Sciatic nerve (tissue), 2 donors: ENCODE measurements at regions not wholly inside any gene's neighbourhood (a gene's known extent, or its start where the extent isn't known, plus 50 kb on each side); places are given as distances from the start of the nearest gene placed in this dataset.
"Not testable (repeated sequence)": the region's sequence is repeated elsewhere in the genome, so short reads cannot be mapped to it uniquely, and the experiment has no call there.

ENCODE experiments used
- ATAC-seq: fragments of 200-7000 bp; cut with Tn5 transposase; one replicate; pipeline ENCODE4 v1.9.1; 2020; ENCODE audit warnings: mild to moderate bottlenecking, moderate library complexity
- DNase-seq: peaks from one replicate; pipeline ENCODE4 v3.0.0-alpha.2; 2020; ENCODE audit warnings: low spot score
- intact Hi-C: fragments of 100-400 bp; cut with DNase I; formaldehyde crosslinking; loops from one replicate; pipeline ENCODE4 v1.14.2; 2022
- donor health status: DM: no; HTN: no; CAD: no.
- donor health status: DM: no; HTN: no; CAD: no.

- ATAC-seq (no peak), DNase-seq (no peak)
- intact Hi-C loops = no loop called here
Measured at GRCh38 chr17:79560527-79560926, 50.3 kb downstream of the RBFOX3 start.

DNA sequence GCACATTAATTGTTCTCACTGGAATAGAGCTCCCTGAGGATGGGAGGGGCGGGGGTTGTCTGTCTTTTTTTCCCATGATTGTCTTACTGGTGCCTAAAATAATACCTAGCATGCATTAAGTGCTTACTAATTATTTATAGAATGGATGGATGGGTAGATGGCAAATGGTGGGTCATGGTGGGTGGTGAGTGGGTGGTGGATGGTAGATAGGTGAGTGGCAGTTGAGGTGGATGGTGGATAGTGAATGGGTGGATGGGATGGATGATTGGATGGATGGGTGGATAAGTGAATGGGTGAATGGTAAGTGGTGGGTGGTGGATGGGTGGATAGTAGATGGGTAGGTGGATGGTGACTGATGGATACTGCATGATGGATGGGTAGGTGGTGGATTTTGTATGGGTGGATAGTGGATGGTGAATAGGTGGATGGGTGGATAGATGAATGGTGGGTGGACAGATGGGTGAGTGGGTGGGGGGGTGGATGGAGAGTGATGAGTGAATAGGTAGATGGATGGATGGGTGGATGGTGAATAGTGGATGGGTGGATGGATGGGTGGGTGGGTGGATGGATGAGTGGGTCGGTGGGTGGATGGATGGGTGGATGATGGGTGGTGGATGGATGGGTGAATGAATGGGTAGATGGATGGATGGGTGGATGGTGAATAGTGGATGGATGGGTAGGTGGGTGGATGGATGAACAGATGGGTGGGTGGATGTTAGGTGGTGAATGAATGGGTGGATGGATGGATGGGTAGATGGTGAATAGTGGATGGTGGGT, 51.6 kb downstream of the RBFOX3 start:
- DNase-seq (no peak), ATAC-seq (no peak)
- intact Hi-C loops = no loop called here

DNA sequence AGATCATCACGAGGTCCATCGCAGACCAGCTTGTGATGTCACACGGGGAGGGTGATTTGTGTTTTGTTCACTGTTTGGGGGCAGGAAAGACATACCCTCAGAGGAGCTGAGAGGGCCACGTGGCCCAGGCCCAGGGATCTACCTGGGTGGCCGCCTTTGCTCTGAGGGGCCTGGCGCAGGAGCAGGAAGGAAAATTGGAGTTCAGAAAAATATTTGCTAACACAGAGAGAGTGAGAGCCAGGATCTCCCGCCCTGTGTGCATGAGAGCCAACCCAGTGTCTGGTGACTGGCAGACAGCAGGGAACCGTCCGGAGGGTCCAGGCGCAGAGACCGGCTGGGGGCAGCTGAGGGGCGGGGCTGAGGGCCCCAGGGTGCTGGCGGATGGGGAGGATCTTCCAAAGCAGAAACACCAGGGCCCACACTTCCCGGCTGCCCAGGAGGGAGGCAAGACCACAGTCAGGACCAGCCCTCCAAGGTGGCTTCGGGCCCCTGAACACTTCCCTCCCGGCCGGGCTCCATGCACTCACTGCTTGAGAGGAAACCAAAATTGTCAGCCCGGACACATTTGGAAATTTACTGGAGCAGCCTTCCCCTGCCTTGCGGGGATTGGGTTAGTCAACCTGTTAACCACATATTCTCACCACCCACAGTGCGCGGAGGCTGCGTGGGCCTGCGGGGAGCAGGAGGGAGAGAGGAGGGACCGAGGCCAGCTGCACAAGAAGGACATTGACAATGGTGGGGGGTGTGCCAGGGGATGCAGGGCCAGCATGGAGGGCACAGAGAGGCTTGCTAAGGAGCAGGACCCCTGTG, 52.6 kb downstream of the RBFOX3 start:
- no peak for ATAC-seq
- DNase-seq = no peak
- intact Hi-C loops = no loop called here

GRCh38 chr17:79557276-79558090, 53.4 kb downstream of the RBFOX3 start:
- intact Hi-C loops = no loop called here
- no peak for DNase-seq
- no peak for ATAC-seq

DNA sequence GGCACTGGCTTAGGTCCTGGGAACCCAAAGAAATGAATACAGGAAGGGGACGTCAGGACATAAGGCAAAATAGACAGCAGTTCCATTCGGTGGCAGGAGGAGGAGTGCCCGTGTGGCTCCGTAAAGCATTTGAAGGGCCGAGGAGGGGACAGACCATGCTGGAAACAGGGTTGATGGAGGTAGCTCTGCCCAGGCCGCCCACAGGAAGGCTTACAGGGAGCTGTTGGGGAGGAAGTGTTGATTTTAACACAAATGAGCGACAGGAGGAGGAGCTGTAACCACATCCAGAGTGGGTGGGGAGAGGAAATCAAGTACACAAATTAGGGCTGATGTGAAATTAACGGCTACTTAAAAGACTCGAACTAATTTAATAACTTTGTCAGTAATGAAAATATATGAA, 54.6 kb downstream of the RBFOX3 start:
- ATAC-seq (no peak), DNase-seq (no peak)
- intact Hi-C loops = no loop called here

DNA sequence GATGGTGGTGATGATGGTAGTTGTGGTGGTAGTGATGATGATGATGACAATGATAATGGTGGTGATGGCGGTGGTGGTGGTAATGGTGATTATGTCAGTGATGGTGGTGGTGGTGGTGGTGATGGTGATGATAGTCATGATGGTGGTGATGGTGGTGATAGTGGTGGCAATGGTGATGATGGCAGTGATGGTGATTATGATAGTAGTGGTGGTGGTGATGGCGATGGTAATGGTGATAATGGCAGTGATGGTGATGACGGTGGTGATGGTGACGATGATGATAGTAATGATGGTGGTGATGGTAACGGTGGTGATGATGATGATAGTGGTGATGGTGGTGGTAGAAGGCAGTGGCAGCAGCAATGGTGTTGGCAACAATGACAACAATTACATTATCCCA, 55.3 kb downstream of the RBFOX3 start:
- ATAC-seq = no peak
- DNase-seq = no peak
- intact Hi-C loops = no loop called here

- DNase-seq, ATAC-seq, intact Hi-C loops: not testable (repeated sequence)
Measured at GRCh38 chr17:79554346-79554745, 56.5 kb downstream of the RBFOX3 start.

- intact Hi-C loops = no loop called here
- ATAC-seq (no peak), DNase-seq (no peak)
Measured at GRCh38 chr17:79552824-79553223, 58.0 kb downstream of the RBFOX3 start.

- ATAC-seq (no peak), DNase-seq (no peak)
- intact Hi-C loops = no loop called here
Measured at GRCh38 chr17:79552405-79552804, 58.4 kb downstream of the RBFOX3 start.

DNA sequence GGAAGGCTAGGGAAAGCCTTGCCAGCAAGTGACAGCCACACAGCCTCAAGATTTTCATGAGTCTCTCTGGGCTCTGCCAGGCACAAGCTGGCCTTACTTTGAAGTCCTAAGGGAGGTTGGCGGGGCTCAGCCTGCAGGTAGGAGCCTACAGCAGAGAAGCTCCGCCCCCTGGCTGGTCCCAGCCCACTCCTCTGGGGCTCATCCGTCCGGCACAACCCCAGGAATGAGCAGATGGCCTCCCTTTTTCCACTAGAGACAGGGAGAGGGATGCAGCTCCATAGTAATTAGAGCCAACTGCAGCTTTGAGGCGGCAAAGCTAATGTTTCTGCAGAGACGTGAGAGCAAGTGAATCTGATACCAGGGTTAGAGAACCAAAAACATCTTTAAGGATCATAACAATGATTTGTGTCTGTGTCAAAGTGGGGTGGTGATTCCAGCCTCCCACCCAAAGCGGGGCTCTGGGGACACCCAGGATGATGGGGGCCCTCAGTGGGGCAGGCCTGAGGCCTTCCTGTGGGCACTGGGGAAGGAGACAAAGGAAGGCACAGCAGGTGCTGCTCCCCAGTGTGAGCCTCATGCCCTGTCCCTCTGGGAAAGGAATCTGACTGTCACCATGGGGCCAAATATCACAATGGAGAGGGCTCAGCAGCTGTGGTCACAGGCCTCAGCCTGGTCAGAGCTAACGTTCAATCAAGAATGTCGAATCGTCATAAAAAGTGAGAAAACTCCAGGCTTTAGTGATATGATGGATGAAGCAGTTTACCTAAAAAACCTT, 61.5 kb downstream of the RBFOX3 start:
- intact Hi-C loops = no loop called here
- ATAC-seq = no peak
- DNase-seq = no peak

GRCh38 chr17:79548116-79548515, 62.7 kb downstream of the RBFOX3 start:
- DNase-seq = no peak
- ATAC-seq = no peak

DNA sequence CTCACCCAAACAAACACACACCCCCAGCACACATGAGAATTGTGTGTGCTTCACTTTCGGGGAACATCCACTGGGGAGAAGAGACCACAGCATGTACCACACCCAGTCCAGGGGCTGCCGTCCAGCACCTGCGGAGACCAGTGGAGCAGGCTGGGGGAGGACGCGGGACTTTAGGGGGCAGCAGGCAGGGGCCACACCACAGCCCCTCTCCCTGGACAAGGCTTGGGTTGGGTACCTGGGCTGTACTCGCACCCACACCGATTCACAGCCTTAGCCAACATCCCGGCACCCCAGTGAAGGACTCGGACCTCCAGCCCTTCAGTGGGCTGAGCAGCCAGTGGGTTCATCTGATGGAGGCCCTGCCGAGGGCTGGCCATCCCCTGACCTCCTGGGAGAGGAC, 63.3 kb downstream of the RBFOX3 start:
- ATAC-seq (no peak), DNase-seq (no peak)
- intact Hi-C loops = no loop called here

More at GRCh38 chr17:79548116-79548515, 62.7 kb downstream of the RBFOX3 start:
- intact Hi-C loops = no loop called here

- ATAC-seq, intact Hi-C loops, DNase-seq: not testable (repeated sequence)
Measured at GRCh38 chr17:79547171-79547570, 63.7 kb downstream of the RBFOX3 start.

GRCh38 chr17:79546386-79546785, 64.5 kb downstream of the RBFOX3 start:
- DNase-seq (no peak), ATAC-seq (no peak)
- intact Hi-C loops = no loop called here

- no peak for ATAC-seq
- intact Hi-C loops = no loop called here
- DNase-seq = no peak
Measured at GRCh38 chr17:79545251-79546005, 65.4 kb downstream of the RBFOX3 start.

DNA sequence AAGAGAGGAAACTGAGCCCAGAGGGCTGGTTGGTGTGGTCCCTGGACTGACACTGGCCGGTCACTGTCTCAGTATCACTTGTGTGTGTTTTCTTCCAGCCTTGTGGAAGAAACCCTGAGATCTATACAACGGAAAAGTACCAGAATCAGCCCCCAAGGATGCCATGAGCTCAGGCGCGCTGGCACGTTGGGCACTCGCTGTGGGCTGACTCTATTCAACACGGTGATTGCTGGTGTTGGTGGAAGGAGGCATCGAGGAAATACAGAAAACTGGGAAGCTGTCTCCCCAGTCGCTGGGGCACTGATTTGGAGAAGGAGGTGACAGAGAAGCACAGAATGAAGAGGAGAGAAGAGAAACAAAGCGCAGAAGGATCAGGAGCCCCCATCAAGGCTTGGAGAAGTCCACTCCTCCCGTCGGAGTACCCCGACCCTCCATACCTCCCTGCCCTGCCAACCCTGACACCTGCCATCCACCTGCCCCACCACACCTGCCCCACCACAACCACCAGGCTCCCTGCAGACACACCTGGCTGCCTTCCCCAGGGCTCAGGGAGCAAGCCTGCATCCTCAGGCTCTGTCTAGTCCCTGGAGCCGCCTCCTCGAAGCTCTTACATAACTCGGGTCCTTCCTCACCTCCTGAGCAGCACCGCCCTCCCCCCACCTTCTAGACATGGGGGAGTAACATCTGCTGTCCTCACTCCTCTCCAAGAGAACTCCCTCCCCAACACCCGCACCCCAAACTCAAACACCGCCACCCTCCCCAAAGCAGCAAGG, 66.5 kb downstream of the RBFOX3 start:
- intact Hi-C loops = no loop called here
- no peak for ATAC-seq
- no peak for DNase-seq

- intact Hi-C loops = no loop called here
- ATAC-seq (no peak), DNase-seq (no peak)
Measured at GRCh38 chr17:79543531-79543930, 67.3 kb downstream of the RBFOX3 start.
